ENCODE measurements at regions not wholly inside any gene's neighbourhood (a gene's known extent, or its start where the extent isn't known, plus 50 kb on each side); places are given as distances from the start of the nearest gene placed in this dataset.

DNA sequence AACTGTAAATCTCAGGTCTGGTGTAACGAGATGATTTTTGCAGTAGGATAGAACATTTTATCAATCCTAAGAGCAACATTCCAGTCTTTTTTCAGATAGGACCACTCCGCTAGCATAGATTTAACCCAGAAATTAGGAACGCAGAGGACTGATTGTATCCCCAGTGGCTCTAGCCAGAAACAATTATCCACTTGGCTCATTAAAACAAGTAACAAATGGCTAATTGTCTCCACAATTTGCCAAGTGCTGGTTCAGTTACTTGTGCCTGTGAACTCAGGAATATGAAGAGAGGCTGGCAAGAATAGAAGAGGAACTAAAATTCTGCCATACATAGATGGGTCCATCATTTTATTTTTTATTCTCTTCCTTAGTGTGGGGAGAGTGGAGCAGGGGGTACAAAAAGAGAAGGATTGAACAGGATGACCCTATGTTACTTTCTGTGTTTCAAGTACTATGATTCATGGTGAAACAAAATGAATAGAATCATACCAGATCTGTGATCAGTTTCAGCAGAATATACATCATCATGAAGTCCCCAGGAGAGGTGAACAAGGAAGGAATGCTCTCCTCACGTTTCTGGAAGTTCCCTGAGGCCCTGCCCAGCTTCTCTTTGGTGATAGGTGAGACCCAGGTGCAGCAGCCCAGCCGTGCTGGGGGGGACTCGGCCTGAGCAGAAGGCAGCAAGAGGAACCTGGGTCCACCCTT lies 121.6 kb downstream of the ARL4C start:
- H3K27me3 ChIP-seq (ENCODE audit: low read length) = no peaks in the 10 kb centered on the region
- no peaks in the 10 kb centered on the region for H3K79me2 ChIP-seq (ENCODE audit: low read length)
- no peaks in the 10 kb centered on the region for H4K20me1 ChIP-seq (ENCODE audit: insufficient read depth, low read depth, low read length)
- H3K9me3 ChIP-seq (ENCODE audit: low read length) = no peaks in the 10 kb centered on the region
- no peak overlapping the region for H3K4me2 ChIP-seq (ENCODE audit: low read depth, low read length, poor library complexity, severe bottlenecking)
- no peaks in the 10 kb centered on the region for H3K9me2 ChIP-seq (replicated peaks; ENCODE audit: insufficient read depth, low read length)
- H3K4me1 ChIP-seq (ENCODE audit: low read length) = no peaks in the 10 kb centered on the region
- no peaks in the 10 kb centered on the region for H3K36me3 ChIP-seq (ENCODE audit: insufficient read depth, low read length)
- no peak overlapping the region for H3K4me3 ChIP-seq (ENCODE audit: low read length)
- no peak overlapping the region for H3K9ac ChIP-seq (ENCODE audit: low read length)
- no peak overlapping the region for H3K27ac ChIP-seq (ENCODE audit: low read length)
- DNase-seq = no peak
- no peak overlapping the region for H2AFZ ChIP-seq (ENCODE audit: low read length)

DNA sequence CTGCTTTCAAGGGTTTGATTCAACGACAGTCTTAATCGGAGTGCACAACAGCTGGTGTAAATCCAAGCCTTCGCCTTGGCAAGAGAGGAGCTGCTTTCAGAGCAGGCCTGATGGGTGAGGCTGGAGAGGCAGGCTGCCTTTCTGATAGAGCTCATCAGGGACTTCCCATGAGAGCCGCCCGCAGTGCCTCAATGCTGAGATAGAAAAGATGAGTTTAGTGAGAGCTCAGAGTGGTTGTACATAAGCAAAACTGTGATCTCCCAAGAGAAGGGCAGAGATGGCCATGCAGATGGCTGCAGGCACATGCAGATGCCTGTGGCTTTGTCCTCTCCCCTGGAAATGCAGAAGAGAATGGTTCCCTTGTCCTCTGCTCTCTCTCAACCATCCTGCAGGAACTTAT lies 122.1 kb downstream of the ARL4C start:
- no peak overlapping the region for H3K27ac ChIP-seq (ENCODE audit: low read length)
- H3K4me1 ChIP-seq (ENCODE audit: low read length) = no peaks in the 10 kb centered on the region
- H4K20me1 ChIP-seq (ENCODE audit: insufficient read depth, low read depth, low read length) = no peaks in the 10 kb centered on the region
- no peak overlapping the region for H3K4me2 ChIP-seq (ENCODE audit: low read depth, low read length, poor library complexity, severe bottlenecking)
- no peaks in the 10 kb centered on the region for H3K36me3 ChIP-seq (ENCODE audit: insufficient read depth, low read length)
- H3K79me2 ChIP-seq (ENCODE audit: low read length) = no peaks in the 10 kb centered on the region
- H3K27me3 ChIP-seq (ENCODE audit: low read length) = no peaks in the 10 kb centered on the region
- no peak overlapping the region for H2AFZ ChIP-seq (ENCODE audit: low read length)
- no peak overlapping the region for H3K9ac ChIP-seq (ENCODE audit: low read length)
- DNase-seq = no peak
- no peaks in the 10 kb centered on the region for H3K9me3 ChIP-seq (ENCODE audit: low read length)
- no peaks in the 10 kb centered on the region for H3K9me2 ChIP-seq (replicated peaks; ENCODE audit: insufficient read depth, low read length)
- no peak overlapping the region for H3K4me3 ChIP-seq (ENCODE audit: low read length)

DNA sequence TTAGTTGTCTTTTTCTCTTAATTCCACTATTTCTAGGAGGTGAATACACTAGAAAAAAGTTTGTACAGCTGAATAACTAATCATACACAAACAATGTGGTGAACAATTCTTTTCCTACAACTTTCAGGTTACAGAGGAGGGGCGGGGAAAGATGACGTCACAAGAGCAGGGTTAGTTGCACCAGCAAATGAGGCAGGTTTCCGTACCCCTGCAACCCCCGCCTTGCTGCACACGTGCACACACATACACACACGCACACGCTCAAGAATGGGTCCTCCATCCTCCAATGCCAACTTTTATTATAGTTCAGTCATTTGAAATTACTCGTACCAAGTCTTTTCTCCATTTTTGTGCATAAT lies 122.8 kb downstream of the ARL4C start:
- no peaks in the 10 kb centered on the region for H3K27me3 ChIP-seq (ENCODE audit: low read length)
- no peak overlapping the region for H3K4me3 ChIP-seq (ENCODE audit: low read length)
- no peaks in the 10 kb centered on the region for H3K36me3 ChIP-seq (ENCODE audit: insufficient read depth, low read length)
- no peak overlapping the region for H3K4me2 ChIP-seq (ENCODE audit: low read depth, low read length, poor library complexity, severe bottlenecking)
- no peaks in the 10 kb centered on the region for H3K4me1 ChIP-seq (ENCODE audit: low read length)
- no peaks in the 10 kb centered on the region for H3K9me2 ChIP-seq (replicated peaks; ENCODE audit: insufficient read depth, low read length)
- DNase-seq = no peak
- no peaks in the 10 kb centered on the region for H3K9me3 ChIP-seq (ENCODE audit: low read length)
- H3K79me2 ChIP-seq (ENCODE audit: low read length) = no peaks in the 10 kb centered on the region
- H4K20me1 ChIP-seq (ENCODE audit: insufficient read depth, low read depth, low read length) = no peaks in the 10 kb centered on the region
- H2AFZ ChIP-seq (ENCODE audit: low read length) = no peak overlapping the region
- no peak overlapping the region for H3K27ac ChIP-seq (ENCODE audit: low read length)
- no peak overlapping the region for H3K9ac ChIP-seq (ENCODE audit: low read length)

DNA sequence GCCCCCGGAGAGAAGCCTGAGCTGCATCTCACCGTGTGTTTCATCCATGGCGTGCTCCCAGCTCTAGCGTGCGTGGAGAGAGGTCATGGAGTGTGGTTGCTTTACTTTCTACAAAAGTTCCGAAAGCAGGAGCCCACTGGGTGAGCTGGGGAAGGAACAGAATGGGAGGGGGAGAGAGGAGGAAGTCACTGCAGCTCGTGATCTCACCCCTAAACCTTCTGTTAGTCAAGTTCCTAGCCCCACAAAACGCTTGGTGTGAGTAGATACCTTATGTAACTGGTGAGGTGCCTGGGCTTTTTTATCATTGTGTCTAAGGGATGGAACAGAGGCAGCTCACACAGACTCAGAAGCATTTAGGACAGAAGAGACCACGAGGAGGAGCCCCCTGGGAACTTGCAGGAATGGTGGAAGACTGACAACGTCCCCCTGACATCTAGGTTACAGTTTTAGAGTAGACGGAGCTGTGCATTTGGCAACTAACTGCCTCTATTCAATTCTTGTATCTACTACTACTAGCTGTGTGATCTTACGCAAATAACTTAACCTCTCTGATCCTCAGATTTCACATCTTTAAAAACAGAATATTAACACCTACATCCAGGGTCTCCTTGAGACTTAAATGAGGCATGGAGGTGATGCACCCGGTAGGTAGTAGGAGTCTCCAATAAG lies 123.3 kb downstream of the ARL4C start:
- H3K9ac ChIP-seq (ENCODE audit: low read length) = no peak overlapping the region
- no peak overlapping the region for H3K27ac ChIP-seq (ENCODE audit: low read length)
- DNase-seq = no peak
- H3K4me2 ChIP-seq (ENCODE audit: low read depth, low read length, poor library complexity, severe bottlenecking) = no peak overlapping the region
- H3K4me3 ChIP-seq (ENCODE audit: low read length) = no peak overlapping the region
- no peaks in the 10 kb centered on the region for H3K9me3 ChIP-seq (ENCODE audit: low read length)
- no peaks in the 10 kb centered on the region for H3K36me3 ChIP-seq (ENCODE audit: insufficient read depth, low read length)
- H2AFZ ChIP-seq (ENCODE audit: low read length) = no peak overlapping the region
- no peaks in the 10 kb centered on the region for H3K27me3 ChIP-seq (ENCODE audit: low read length)
- H3K4me1 ChIP-seq (ENCODE audit: low read length) = no peaks in the 10 kb centered on the region
- no peaks in the 10 kb centered on the region for H3K9me2 ChIP-seq (replicated peaks; ENCODE audit: insufficient read depth, low read length)
- H3K79me2 ChIP-seq (ENCODE audit: low read length) = no peaks in the 10 kb centered on the region
- no peaks in the 10 kb centered on the region for H4K20me1 ChIP-seq (ENCODE audit: insufficient read depth, low read depth, low read length)

DNA sequence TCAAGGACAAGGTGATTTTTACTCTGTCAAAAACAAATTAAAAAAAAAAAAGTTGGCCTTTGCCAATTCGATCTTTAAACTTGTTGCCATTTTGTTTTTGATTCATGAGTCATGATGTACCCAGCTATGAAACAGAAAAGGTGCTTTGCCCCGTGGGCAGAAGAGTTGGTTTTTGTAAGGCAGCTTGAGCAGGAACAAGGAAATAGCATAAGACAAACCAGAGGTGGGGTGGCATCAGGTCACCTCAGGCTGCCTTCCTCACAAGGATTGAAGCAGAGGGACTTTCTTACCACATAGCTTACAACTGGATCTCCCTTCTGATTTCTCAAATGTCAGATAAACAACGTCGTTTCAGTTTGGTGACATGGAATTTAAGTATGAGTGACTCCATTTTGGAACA lies 123.8 kb downstream of the ARL4C start:
- Histone ChIP-seq H4K20me1 (ENCODE audit: insufficient read depth, low read depth, low read length) (no peaks in the 10 kb centered on the region), H3K9ac (ENCODE audit: low read length) (no peak overlapping the region), H2AFZ (ENCODE audit: low read length) (no peak overlapping the region), H3K27me3 (ENCODE audit: low read length) (no peaks in the 10 kb centered on the region), H3K27ac (ENCODE audit: low read length) (no peak overlapping the region), H3K9me2 (replicated peaks; ENCODE audit: insufficient read depth, low read length) (no peaks in the 10 kb centered on the region), H3K36me3 (ENCODE audit: insufficient read depth, low read length) (no peaks in the 10 kb centered on the region), H3K9me3 (ENCODE audit: low read length) (no peaks in the 10 kb centered on the region), H3K4me2 (ENCODE audit: low read depth, low read length, poor library complexity, severe bottlenecking) (no peak overlapping the region), H3K4me1 (ENCODE audit: low read length) (no peaks in the 10 kb centered on the region), H3K79me2 (ENCODE audit: low read length) (no peaks in the 10 kb centered on the region), H3K4me3 (ENCODE audit: low read length) (no peak overlapping the region)
- DNase-seq = no peak

DNA sequence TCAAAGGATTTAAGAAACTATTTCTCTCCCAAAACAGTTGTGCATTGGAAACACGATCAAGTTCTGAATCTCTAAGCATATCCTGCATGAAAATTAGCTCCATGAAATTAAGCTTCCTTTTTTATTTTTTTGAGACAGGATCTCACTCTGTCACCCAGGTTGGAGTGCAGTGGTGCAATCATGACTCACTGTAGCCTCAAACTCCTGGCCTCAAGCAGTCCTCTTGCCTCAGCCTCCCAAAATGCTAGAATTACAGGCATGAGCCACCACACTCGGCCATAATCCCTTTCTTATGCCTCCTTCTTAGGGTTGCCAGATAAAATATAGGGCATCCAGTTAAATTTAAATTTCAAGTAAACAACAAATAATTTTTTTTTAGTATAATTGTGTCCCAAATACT lies 124.4 kb downstream of the ARL4C start:
- Histone ChIP-seq H3K27ac (ENCODE audit: low read length) (no peak overlapping the region), H3K4me1 (ENCODE audit: low read length) (no peaks in the 10 kb centered on the region), H4K20me1 (ENCODE audit: insufficient read depth, low read depth, low read length) (no peaks in the 10 kb centered on the region), H3K9me2 (replicated peaks; ENCODE audit: insufficient read depth, low read length) (no peaks in the 10 kb centered on the region), H3K4me3 (ENCODE audit: low read length) (no peak overlapping the region), H2AFZ (ENCODE audit: low read length) (no peak overlapping the region), H3K27me3 (ENCODE audit: low read length) (no peaks in the 10 kb centered on the region), H3K9me3 (ENCODE audit: low read length) (no peaks in the 10 kb centered on the region), H3K4me2 (ENCODE audit: low read depth, low read length, poor library complexity, severe bottlenecking) (no peak overlapping the region), H3K79me2 (ENCODE audit: low read length) (no peaks in the 10 kb centered on the region), H3K36me3 (ENCODE audit: insufficient read depth, low read length) (no peaks in the 10 kb centered on the region), H3K9ac (ENCODE audit: low read length) (no peak overlapping the region)
- DNase-seq = no peak

DNA sequence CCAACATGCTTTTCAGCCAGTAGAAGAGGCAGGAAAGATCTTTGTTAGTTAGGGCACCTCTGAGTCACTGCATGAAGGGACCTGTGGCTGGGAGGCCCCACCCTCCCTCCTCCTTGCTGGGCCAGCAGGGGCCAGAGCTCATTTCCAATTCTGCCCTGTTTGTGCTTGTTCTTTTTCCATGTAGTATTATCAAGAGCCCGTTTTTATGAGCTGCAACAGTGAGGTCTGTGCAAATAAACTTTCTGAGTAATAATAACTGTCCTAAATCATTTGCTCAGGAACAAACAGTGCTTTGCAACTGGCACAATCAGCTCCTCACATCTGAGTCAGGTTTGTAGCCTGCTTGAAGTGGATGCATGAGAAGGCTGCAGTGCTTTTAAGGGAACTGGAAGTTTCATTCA lies 128.0 kb downstream of the ARL4C start:
- no peak for DNase-seq

DNA sequence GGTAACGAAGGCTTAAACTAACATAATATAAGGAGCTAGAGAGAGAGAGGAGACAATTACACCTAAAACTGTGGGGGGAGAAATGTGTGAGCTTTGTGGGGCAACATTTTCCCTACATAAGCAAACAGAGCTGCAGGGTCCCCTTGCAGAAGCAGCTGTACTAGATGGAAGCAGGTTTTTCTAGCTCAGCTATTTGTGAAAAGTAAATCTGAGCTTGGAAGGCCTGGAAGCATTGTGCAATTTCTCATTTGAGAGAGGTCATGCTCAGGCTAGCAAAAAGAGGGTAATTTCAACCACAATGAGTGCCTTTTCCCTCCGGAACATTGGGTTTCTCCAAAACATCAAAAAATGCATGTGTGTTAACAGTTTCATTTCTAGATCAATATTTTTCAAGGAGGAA lies 130.0 kb downstream of the ARL4C start:
- Histone ChIP-seq H3K4me2 (ENCODE audit: low read depth, low read length, poor library complexity, severe bottlenecking) (no peak overlapping the region), H3K9me3 (ENCODE audit: low read length) (no peaks in the 10 kb centered on the region), H3K9me2 (replicated peaks; ENCODE audit: insufficient read depth, low read length) (no peaks in the 10 kb centered on the region), H4K20me1 (ENCODE audit: insufficient read depth, low read depth, low read length) (no peaks in the 10 kb centered on the region), H3K9ac (ENCODE audit: low read length) (no peak overlapping the region), H3K27ac (ENCODE audit: low read length) (no peak overlapping the region), H2AFZ (ENCODE audit: low read length) (no peak overlapping the region), H3K4me1 (ENCODE audit: low read length) (no peaks in the 10 kb centered on the region), H3K36me3 (ENCODE audit: insufficient read depth, low read length) (no peaks in the 10 kb centered on the region), H3K79me2 (ENCODE audit: low read length) (no peaks in the 10 kb centered on the region), H3K4me3 (ENCODE audit: low read length) (no peak overlapping the region), H3K27me3 (ENCODE audit: low read length) (no peaks in the 10 kb centered on the region)
- DNase-seq = no peak

More for the DNA sequence above, 128.0 kb downstream of the ARL4C start:
- Histone ChIP-seq H2AFZ (ENCODE audit: low read length) (no peak overlapping the region), H3K36me3 (ENCODE audit: insufficient read depth, low read length) (no peaks in the 10 kb centered on the region), H3K4me3 (ENCODE audit: low read length) (no peak overlapping the region), H3K9me2 (replicated peaks; ENCODE audit: insufficient read depth, low read length) (no peaks in the 10 kb centered on the region), H3K27me3 (ENCODE audit: low read length) (no peaks in the 10 kb centered on the region), H3K9ac (ENCODE audit: low read length) (no peak overlapping the region), H3K79me2 (ENCODE audit: low read length) (no peaks in the 10 kb centered on the region), H3K4me1 (ENCODE audit: low read length) (no peaks in the 10 kb centered on the region), H3K4me2 (ENCODE audit: low read depth, low read length, poor library complexity, severe bottlenecking) (no peak overlapping the region), H3K9me3 (ENCODE audit: low read length) (no peaks in the 10 kb centered on the region), H4K20me1 (ENCODE audit: insufficient read depth, low read depth, low read length) (no peaks in the 10 kb centered on the region), H3K27ac (ENCODE audit: low read length) (no peak overlapping the region)
